ENCODE measurements at regions not wholly inside any gene's neighbourhood (a gene's known extent, or its start where the extent isn't known, plus 50 kb on each side); places are given as distances from the start of the nearest gene placed in this dataset.

- TF ChIP-seq CTCF (IDR thresholded peaks at IDR 0.05) = no peak
- no peak for TF ChIP-seq EP300 (IDR thresholded peaks at IDR 0.05)
Measured at GRCh38 chrX:39275500-39276068, 474.3 kb downstream of the MID1IP1 start.

All from ovary (tissue), 3 donors.